ENCODE measurements at regions not wholly inside any gene's neighbourhood (a gene's known extent, or its start where the extent isn't known, plus 50 kb on each side); places are given as distances from the start of the nearest gene placed in this dataset.
"Not testable (repeated sequence)": the region's sequence is repeated elsewhere in the genome, so short reads cannot be mapped to it uniquely, and the experiment has no call there.

- no peak for DNase-seq
Measured at GRCh38 chr11:87535513-87535912, 497.8 kb downstream of the TMEM135 start.

DNA sequence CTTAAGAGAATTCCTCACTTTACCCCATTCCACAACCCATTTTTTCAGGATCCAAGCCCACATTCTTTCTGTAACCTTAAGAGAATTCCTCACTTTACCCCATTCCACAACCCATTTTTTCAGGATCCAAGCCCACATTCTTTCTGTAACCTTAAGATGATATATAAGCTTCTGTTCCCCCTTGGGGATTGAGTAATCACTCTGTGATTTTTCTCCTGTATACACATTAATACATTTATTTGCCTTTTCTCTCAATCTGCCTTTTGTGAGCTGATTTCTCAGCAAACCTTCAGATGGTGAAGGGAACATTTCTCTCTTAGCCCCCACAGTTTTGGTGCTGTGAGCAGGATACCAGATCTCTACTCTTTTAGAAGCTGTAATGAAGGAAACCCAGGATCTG, 494.1 kb downstream of the TMEM135 start:
- DNase-seq = not testable (repeated sequence)

GRCh38 chr11:87529486-87529885, 491.8 kb downstream of the TMEM135 start:
- no peak for DNase-seq

GRCh38 chr11:87528752-87529151, 491.0 kb downstream of the TMEM135 start:
- no peak for DNase-seq

DNA sequence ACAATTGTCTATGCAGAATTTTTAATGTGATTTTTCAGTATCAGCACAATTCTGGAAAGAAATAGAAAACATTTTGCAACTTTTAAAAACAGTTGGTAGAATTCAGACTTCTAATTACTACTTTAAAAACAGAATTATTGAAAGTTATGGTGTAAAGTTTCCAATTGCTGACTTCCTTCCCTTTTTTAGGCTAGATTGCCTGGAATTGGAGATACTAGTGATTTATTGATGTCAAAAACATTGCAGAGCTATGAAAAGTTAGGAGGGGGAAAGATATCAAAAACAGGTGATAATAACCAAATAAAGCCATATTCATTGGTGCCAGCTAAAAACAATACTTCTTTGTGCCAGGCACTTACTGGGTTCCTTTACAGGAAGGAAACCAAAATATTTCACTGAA, 485.5 kb downstream of the TMEM135 start:
- no peak for DNase-seq

GRCh38 chr11:87518266-87518665, 480.5 kb downstream of the TMEM135 start:
- DNase-seq = no peak

- no peak for DNase-seq
Measured at GRCh38 chr11:87517351-87517750, 479.6 kb downstream of the TMEM135 start.

- DNase-seq = not testable (repeated sequence)
Measured at GRCh38 chr11:87507722-87508121, 470.0 kb downstream of the TMEM135 start.

DNA sequence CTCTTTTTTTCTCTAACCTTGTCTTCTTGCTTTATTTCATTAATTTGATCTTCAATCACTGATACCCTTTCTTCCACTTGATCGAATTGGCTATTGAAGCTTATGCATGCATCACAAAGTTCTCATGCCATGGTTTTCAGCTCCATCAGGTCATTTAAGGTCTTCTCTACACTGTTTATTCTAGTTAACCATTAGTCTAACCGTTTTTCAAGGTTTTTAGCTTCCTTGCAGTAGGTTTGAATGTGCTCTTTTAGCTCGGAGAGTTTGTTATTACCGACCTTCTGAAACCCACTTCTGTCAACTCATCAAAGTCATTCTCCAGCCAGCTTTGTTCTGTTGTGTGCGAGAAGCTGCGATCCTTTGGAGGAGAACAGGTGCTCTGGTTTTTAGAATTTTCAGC, 469.2 kb downstream of the TMEM135 start:
- not testable (repeated sequence) for DNase-seq

- no peak for DNase-seq
Measured at GRCh38 chr11:87501388-87501787, 463.7 kb downstream of the TMEM135 start.

DNA sequence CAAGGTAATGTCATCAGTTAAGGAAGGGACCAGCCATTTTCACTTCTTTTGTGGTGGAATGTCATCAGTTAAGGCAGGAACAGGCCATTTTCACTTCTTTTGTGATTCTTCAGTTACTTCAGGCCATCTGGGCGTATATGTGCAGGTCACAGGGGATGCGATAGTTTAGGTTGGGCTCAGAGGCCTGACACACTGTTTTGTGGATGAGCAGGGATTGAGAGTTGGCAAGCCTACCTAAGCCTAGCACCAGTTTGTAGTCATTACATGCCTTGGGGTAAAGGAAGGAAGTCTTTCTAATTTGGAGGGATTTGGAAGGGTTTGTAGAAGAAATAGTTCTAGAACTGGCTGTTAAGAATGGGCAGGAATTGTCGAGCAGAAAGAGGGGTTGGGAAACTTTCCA, 457.2 kb downstream of the TMEM135 start:
- not testable (repeated sequence) for DNase-seq

DNA sequence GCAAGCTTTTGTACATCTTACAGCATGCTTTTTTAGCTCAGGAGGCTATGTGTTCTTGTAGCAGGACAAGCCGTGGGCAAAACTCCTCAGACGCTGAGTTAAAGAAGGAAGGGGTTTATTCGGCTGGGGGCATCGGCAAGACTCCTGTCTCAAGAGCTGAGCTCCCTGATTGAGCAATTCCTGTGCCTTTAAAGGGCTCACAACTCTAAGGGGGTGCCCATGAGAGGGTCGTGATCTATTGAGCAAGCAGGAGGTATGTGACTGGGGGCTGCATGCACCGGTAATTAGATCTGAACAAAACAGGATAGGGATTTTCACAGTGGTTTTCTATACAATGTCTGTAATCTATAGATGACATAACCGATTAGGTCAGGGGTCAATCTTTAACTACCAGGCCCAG, 456.3 kb downstream of the TMEM135 start:
- DNase-seq = not testable (repeated sequence)

DNA sequence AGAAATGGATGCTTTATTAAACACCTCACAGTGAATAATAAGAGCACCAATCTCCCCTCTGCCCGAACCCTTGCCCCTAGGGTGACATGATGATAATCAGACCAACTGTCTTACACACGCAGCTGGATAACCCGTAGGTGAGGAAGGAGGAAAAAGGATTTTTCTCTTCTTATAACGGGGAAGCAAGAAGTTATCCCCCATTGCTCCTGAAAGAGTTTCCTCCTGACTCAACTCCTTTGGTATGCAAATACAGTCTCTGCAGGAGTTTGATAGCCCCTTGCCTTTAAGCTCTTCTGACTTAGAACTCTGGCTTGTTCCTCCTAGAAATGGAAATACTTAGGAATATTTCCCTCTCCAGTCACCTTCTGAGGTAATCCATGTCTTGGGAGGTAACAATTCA, 455.8 kb downstream of the TMEM135 start:
- DNase-seq = no peak

DNA sequence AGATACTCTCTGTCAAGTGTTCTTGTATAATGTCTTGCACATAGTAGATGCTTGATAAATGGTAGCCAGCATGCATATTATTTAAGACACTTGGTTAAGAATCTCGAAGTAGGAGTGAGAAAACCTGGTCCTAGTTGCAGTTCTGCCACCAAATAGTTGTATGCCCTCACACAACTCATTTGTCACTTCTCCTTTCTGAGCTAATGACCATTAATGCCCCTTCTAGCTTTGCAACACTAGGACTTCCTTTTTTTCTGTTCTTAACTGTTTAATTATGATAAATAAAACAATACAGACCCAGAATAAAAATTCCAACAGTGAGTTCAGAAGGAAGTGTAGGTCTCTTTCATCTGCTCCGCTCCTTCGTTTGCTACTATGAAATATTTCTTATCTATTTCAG, 453.6 kb downstream of the TMEM135 start:
- peak; percentile 11 for DNase-seq

DNA sequence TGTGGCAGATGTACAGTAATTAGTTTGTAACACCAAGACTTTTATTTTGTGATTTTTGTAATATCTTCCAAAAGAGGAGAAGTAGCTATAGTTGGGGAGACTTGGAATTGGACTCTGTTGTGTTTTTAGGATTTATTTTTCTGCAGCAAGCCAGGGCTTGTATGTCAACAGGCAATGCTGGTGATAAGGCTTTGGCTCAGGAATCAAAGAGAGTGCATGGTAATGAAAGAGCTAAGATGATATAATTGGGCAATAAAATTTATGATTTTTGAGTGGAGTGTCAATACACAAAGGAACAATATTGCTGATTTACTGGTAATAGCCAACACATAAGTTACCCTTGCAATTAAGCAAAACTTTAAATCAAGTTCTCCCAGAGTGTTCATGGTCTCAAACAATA, 452.9 kb downstream of the TMEM135 start:
- no peak for DNase-seq

GRCh38 chr11:87484566-87484965, 446.8 kb downstream of the TMEM135 start:
- no peak for DNase-seq

- DNase-seq = no peak
Measured at GRCh38 chr11:87477321-87477720, 439.6 kb downstream of the TMEM135 start.

GRCh38 chr11:87473174-87473573, 435.4 kb downstream of the TMEM135 start:
- DNase-seq = no peak

DNA sequence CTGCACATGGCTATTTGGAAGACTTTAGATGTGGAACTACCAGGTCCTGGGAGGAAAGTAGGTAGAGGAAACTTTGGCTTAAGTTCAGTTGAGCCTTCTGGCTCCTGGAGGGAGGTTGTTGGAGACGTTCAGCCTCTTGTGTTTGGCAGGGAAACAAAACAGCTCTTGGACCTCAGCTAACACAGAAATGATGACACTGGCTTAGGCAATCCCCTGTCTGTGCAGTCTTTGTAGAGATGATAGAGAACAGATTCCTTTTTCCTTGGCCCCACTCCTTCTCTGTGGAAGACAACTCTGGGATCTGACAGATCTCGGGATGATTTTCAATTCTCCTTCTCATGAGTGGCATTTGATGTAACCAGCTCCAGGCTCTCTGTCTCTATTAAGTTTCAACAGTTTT, 428.5 kb downstream of the TMEM135 start:
- no peak for DNase-seq

DNA sequence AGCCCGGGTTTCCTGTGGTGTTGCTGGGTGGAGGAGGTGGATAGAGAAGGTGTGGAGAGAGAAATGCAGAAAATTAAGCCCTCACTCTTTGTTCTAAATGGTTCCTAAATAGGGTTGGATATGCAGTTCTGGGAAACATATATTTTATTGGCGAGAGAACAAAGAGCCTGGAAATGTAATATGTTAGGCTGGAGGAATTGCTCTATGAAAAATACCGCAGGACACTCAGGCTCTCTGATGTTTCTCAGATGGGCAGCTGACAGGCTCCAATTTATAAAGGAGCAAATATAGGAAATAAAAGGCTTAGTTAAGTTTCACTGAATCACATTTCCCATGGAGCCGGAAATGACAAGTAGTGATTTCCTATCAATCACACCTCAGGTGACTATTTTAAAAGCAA, 428.0 kb downstream of the TMEM135 start:
- DNase-seq = no peak

- peak; percentile 27 for DNase-seq
Measured at GRCh38 chr11:87463486-87464102, 425.9 kb downstream of the TMEM135 start.

GRCh38 chr11:87462171-87462570, 424.4 kb downstream of the TMEM135 start:
- no peak for DNase-seq

DNA sequence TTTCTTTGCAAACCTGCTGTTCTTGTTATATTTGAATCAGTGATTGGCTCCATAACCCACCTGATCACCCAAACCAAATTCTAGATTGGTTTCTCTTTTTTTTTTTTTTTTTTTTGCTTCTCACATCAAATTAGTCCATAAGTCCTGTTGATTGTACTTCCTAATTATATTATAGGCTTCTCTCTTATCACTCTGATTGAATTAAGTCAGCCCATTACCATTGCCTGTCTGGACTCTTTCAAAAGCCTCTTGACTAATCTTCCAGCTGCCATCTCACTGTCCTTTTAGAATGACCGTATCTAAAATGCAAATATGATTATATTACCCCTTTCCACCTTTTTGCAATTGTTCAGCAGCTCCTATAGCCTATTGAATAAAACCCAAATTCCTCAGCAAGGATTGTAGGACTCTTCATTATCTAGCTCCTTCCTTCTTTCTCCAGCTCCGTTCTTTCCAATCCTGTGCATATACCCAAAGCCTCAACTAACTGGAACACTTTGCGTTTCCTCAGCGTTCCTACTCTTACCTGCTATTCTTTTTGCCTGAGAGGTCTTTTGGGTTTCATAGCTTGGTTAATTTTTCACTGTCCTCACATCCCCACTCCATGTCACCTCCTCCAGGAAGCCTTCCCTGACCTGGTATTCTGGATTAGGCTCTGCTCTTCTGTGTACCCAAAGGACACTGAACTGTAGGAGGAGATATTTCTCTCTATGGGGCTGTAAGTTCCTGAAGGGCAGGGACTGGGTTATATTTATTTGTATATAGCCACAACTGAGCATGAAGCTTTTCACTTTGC, 423.3 kb downstream of the TMEM135 start:
- DNase-seq = no peak

GRCh38 chr11:87460279-87460678, 422.5 kb downstream of the TMEM135 start:
- DNase-seq = no peak

GRCh38 chr11:87459351-87459750, 421.6 kb downstream of the TMEM135 start:
- no peak for DNase-seq

Data from hematopoietic multipotent progenitor cell treated with erythropoietin and hydrocortisone succinate and interleukin-3 and kit ligand, for 6 days (in vitro differentiated cells).